ENCODE measurements at regions not wholly inside any gene's neighbourhood (a gene's known extent, or its start where the extent isn't known, plus 50 kb on each side); places are given as distances from the start of the nearest gene placed in this dataset.

GRCh38 chr2:155424518-155424917 lies 726.0 kb downstream of the KCNJ3 start:
- TF ChIP-seq POLR2A (IDR thresholded peaks at IDR 0.05; ENCODE audit: low read depth, low read length) = no peak
- no peak for DNase-seq (ENCODE audit: insufficient read length, low spot score)
- FAIRE-seq = no peak

DNA sequence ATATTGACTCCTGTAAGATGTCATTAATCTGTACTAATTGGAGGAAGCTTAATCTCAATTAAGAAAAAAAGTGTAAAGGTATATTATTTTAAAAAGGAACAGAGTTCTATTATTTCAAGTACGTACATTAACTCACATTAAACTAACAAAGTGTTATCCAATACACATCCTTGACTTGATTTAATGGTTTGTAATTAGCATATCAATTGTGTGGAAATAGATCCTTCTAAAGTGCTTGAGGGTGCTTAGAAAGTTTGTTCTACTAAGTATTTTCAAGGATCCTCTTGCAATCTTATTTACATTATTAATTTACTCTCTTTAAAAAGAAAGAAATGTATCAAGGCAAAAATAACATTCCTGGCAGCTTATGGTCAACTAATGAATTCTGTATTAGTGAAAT lies 720.3 kb downstream of the KCNJ3 start:
- DNase-seq (ENCODE audit: insufficient read length, low spot score) (no peak), FAIRE-seq (no peak)
- TF ChIP-seq POLR2A (IDR thresholded peaks at IDR 0.05; ENCODE audit: low read depth, low read length) = no peak

GRCh38 chr2:155412598-155412997 lies 714.1 kb downstream of the KCNJ3 start:
- TF ChIP-seq POLR2A (IDR thresholded peaks at IDR 0.05; ENCODE audit: low read depth, low read length) = no peak
- DNase-seq (ENCODE audit: insufficient read length, low spot score) (no peak), FAIRE-seq (no peak)

DNA sequence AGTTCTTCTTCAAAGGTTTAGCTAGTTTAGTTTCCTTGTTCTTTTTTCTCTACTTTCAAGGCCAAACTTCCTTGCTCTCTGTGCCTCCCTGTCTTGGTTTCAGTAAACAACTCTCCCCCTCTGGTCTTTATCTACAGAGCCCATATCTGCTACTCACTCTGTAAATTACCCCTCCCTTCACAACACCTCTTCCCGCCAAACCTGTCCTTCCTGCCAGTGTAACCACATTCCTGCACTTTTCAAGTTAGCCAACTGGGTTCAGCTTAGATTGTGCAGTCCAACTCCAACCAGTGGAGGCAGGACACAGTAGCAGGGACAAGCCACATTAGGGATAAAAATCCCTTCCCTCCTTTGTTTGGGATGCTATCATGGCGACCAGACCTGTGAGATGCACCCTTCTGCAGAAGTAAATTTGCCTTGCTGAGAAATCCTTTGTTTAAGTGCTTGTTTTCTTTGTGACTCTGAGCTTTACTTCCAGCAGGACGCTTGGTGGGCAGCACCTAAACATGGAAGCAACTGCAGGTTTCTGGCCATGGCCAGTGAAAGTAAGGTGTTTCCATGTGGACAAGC lies 706.0 kb downstream of the KCNJ3 start:
- FAIRE-seq = no peak
- TF ChIP-seq POLR2A (IDR thresholded peaks at IDR 0.05; ENCODE audit: low read depth, low read length) = no peak
- no peak for DNase-seq (ENCODE audit: insufficient read length, low spot score)

- TF ChIP-seq POLR2A (IDR thresholded peaks at IDR 0.05; ENCODE audit: low read depth, low read length) = no peak
- DNase-seq (ENCODE audit: insufficient read length, low spot score) (no peak), FAIRE-seq (no peak)
Observed at GRCh38 chr2:155393406-155393805, 694.9 kb downstream of the KCNJ3 start.

DNA sequence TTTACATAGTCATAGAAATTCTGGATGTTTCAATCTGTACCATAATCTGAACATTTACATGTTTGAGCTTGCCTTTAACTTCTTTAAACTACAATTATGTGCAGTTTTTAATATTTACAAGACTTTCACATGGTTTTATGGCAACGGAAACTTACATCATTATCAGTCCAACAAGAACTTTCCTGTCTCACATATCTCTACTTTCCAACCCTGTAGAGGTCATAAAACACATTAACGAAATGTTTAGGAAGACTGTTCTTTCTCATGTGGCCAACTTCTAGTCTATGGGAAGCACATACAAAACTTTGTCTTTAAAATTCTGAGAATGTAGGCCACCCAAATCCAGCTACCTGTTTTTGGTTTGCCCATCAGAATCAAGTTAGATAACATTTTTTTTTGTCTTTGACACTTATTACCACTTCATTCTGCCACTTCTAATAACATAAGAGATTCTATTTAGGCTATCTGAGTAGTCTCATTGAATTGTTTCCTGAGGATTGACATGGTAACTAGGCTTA lies 693.2 kb downstream of the KCNJ3 start:
- FAIRE-seq (no peak), DNase-seq (ENCODE audit: insufficient read length, low spot score) (no peak)
- no peak for TF ChIP-seq POLR2A (IDR thresholded peaks at IDR 0.05; ENCODE audit: low read depth, low read length)

DNA sequence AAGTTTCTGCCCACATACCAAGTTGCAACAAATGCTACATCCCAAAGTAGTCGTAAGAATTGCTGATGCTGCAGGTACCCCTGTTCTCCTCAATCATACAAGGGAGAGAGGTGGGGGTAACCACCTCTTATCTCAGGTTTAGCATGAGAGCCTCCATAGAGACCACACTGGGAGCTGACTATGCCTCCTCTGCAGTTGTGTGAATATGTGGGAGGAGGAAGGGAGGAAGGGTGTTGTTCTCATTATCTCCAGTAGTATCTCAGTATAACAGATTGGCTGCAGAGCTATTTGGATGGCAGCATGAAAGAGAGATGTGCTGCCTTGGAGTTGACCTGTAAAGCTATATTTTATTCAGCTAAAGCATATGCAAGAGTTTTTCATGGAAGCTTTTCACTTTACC lies 690.7 kb downstream of the KCNJ3 start:
- no peak for TF ChIP-seq POLR2A (IDR thresholded peaks at IDR 0.05; ENCODE audit: low read depth, low read length)

GRCh38 chr2:155384555-155385123 lies 686.1 kb downstream of the KCNJ3 start:
- no peak for DNase-seq (ENCODE audit: insufficient read length, low spot score)
- no peak for TF ChIP-seq POLR2A (IDR thresholded peaks at IDR 0.05; ENCODE audit: low read depth, low read length)
- FAIRE-seq = no peak

More for the DNA sequence above, 690.7 kb downstream of the KCNJ3 start:
- FAIRE-seq (no peak), DNase-seq (ENCODE audit: insufficient read length, low spot score) (no peak)

DNA sequence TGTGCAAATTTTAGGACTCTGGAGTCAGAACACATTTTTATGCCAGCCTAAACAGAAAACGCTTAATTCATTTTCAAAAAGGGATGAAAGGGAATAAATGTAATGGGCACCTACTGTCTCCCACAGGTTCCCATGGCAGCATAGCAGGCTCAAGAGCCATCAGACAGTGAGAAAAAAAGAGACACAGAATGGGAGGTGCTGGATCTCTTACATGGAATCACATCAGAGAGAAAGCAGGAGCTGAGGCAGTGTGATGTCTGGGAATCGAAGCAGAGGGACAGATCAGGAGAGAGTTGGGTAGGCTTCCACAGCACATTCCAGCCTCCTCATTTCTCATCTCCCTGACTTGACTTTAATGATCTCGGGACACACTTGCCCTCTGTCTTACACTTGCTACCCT lies 684.3 kb downstream of the KCNJ3 start:
- no peak for TF ChIP-seq POLR2A (IDR thresholded peaks at IDR 0.05; ENCODE audit: low read depth, low read length)
- peak; percentile 6 for FAIRE-seq
- no peak for DNase-seq (ENCODE audit: insufficient read length, low spot score)

GRCh38 chr2:155381436-155381835 lies 682.9 kb downstream of the KCNJ3 start:
- TF ChIP-seq POLR2A (IDR thresholded peaks at IDR 0.05; ENCODE audit: low read depth, low read length) = no peak
- no peak for FAIRE-seq
- DNase-seq (ENCODE audit: insufficient read length, low spot score) = no peak

- DNase-seq (ENCODE audit: insufficient read length, low spot score) = no peak
Observed at GRCh38 chr2:155379494-155379893, 681.0 kb downstream of the KCNJ3 start.

GRCh38 chr2:155377931-155378444 lies 679.5 kb downstream of the KCNJ3 start:
- DNase-seq (ENCODE audit: insufficient read length, low spot score) (no peak), FAIRE-seq (no peak)
- TF ChIP-seq POLR2A (IDR thresholded peaks at IDR 0.05; ENCODE audit: low read depth, low read length) = no peak

More at GRCh38 chr2:155379494-155379893, 681.0 kb downstream of the KCNJ3 start:
- TF ChIP-seq POLR2A (IDR thresholded peaks at IDR 0.05; ENCODE audit: low read depth, low read length) = no peak
- no peak for FAIRE-seq

DNA sequence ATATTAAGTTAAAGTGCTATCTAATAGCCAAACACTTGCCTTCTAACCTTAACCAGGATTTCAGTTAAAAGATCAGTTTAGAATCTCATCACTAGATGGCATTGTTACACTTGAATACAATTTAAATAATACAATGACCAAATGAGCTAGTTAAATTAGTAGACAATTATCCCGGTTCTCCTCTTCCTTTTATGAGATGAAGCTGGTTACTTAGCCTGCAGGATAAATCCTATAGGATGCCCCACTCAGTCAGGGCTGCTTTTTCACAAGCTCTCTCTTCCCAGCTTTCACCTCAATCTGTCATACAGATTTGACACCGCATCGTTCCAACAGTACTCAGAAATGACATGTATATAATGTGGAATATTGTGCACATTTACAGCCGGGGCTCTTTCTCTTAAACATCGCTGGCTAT lies 678.8 kb downstream of the KCNJ3 start:
- DNase-seq (ENCODE audit: insufficient read length, low spot score) (no peak), FAIRE-seq (no peak)
- TF ChIP-seq POLR2A (IDR thresholded peaks at IDR 0.05; ENCODE audit: low read depth, low read length) = no peak

DNA sequence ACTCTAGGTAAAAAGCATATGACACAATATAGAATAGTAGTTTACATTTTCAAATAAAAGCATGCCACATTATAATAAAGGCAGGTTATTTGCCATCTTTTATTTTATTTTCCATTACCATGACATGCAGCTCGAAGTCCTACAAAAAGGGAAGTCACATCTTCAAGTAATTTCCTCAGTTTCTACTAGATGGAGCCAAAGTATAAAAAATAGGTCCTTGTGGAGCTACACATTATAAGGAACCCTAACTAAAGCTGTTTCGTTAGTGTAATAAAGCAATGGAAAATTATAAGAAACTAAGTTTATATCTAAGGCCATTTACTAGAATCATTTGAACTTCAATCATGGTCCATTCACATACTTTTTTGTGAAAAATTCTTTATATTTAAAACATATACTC lies 674.5 kb downstream of the KCNJ3 start:
- DNase-seq (ENCODE audit: insufficient read length, low spot score) = no peak
- no peak for FAIRE-seq
- no peak for TF ChIP-seq POLR2A (IDR thresholded peaks at IDR 0.05; ENCODE audit: low read depth, low read length)

DNA sequence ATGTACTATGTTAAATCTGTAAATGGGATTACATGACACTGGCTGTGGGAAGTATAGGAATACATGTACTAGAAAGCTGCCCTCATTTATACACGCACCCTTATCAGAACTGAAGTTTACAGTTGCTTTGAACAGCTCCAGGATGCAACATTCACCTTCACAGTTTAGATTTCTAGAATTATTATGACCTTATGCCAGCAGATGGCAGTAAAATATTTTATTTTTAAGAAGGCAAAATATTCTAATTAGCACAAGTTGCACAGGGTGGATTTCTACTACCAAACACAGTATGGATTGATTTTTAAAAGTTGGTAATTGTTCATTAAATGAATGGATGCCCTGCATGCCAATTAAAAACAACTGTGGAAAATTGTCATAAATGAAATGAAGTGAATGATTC lies 670.4 kb downstream of the KCNJ3 start:
- no peak for TF ChIP-seq POLR2A (IDR thresholded peaks at IDR 0.05; ENCODE audit: low read depth, low read length)
- FAIRE-seq (no peak), DNase-seq (ENCODE audit: insufficient read length, low spot score) (no peak)
